ENCODE measurements at regions not wholly inside any gene's neighbourhood (a gene's known extent, or its start where the extent isn't known, plus 50 kb on each side); places are given as distances from the start of the nearest gene placed in this dataset.

GRCh38 chr14:61894452-61895077 is 132.3 kb downstream of the SNAPC1 start:
- peak in 3 of 4 experiments; percentile 7 to 37 (median 13) for DNase-seq

GRCh38 chr14:61897300-61897699 is 135.1 kb downstream of the SNAPC1 start:
- DNase-seq = no peak

- DNase-seq = no peak
Observed at GRCh38 chr14:61898568-61898967, 136.3 kb downstream of the SNAPC1 start.

GRCh38 chr14:61899497-61899896 is 137.3 kb downstream of the SNAPC1 start:
- no peak for DNase-seq

- no peak for DNase-seq
Observed at GRCh38 chr14:61904946-61905345, 142.7 kb downstream of the SNAPC1 start.

GRCh38 chr14:61911574-61911973 is 149.4 kb downstream of the SNAPC1 start:
- no peak for DNase-seq

GRCh38 chr14:61918998-61919397 is 156.8 kb downstream of the SNAPC1 start:
- DNase-seq = no peak

GRCh38 chr14:61923348-61923747 is 161.1 kb downstream of the SNAPC1 start:
- DNase-seq = no peak

- no peak for DNase-seq
Observed at GRCh38 chr14:61925043-61925442, 162.8 kb downstream of the SNAPC1 start.

- DNase-seq = no peak
Observed at GRCh38 chr14:61925732-61926435, 163.7 kb downstream of the SNAPC1 start.

GRCh38 chr14:61927060-61927459 is 164.8 kb downstream of the SNAPC1 start:
- DNase-seq = no peak

- no peak for DNase-seq
Observed at GRCh38 chr14:61927520-61927919, 165.3 kb downstream of the SNAPC1 start.

- no peak for DNase-seq
Observed at GRCh38 chr14:61928300-61928699, 166.1 kb downstream of the SNAPC1 start.

- DNase-seq = no peak
Observed at GRCh38 chr14:61928701-61929100, 166.5 kb downstream of the SNAPC1 start.

GRCh38 chr14:61929651-61930050 is 167.4 kb downstream of the SNAPC1 start:
- no peak for DNase-seq

- no peak for DNase-seq
Observed at GRCh38 chr14:61930101-61930857, 168.1 kb downstream of the SNAPC1 start.

- no peak for DNase-seq
Observed at GRCh38 chr14:61932974-61933373, 170.8 kb downstream of the SNAPC1 start.

- DNase-seq = no peak
Observed at GRCh38 chr14:61934385-61934784, 172.2 kb downstream of the SNAPC1 start.

GRCh38 chr14:61939776-61940175 is 177.6 kb downstream of the SNAPC1 start:
- no peak for DNase-seq

- no peak for DNase-seq
Observed at GRCh38 chr14:61940666-61941420, 178.6 kb downstream of the SNAPC1 start.

GRCh38 chr14:61941421-61942150 is 179.4 kb downstream of the SNAPC1 start:
- no peak for DNase-seq

GRCh38 chr14:61948376-61948775 is 186.2 kb downstream of the SNAPC1 start:
- DNase-seq = no peak

- no peak for DNase-seq
Observed at GRCh38 chr14:61950340-61950739, 188.1 kb downstream of the SNAPC1 start.

All from activated CD4-positive, CD25-positive, alpha-beta regulatory T cell (primary cell).